HG03139 (cell line): ENCODE measurements at regions not wholly inside any gene's neighbourhood (a gene's known extent, or its start where the extent isn't known, plus 50 kb on each side); places are given as distances from the start of the nearest gene placed in this dataset.
"Not testable (repeated sequence)": the region's sequence is repeated elsewhere in the genome, so short reads cannot be mapped to it uniquely, and the experiment has no call there.

ENCODE experiments used
- ATAC-seq: cut with Tn5 transposase; IDR thresholded peaks from one replicate; pipeline ENCODE4 v1.9.1; 2021; ENCODE audit not compliant: unreplicated experiment

DNA sequence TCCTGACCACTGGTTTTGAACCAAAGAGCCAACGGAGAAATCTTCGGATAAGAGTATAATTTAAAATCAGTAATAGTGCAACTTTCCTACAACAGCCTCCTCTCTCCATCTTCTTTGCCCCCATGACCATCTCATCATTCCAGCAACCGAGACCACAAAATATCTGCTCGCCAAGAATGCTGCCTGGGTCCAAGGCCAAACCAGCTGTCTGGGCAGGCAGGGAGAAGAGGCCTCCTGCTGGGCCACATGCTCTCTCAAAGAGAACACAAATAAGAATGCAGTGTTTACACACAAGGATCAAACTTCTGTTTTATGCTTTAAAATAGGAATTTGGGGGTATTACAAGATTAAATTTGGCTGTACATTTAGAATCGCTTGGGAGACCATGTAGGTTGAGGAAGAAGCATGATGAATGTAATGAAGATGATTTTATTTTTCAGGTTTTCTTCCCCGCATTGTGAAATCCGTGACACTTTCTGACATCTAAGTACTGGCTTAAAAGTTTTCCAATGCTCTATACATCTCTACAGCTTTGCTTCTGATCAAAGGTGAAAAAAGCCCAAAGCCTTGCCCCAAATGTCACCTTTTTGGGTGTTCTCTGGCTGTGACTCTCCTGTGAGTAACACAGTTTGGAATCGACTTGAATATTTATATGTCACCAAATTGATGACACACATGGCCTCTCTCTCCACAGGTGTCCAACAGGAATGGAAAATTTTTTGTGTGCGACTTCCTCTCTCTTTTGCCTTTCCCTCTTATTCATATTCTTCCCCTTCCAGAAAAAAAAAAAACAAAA is 79.4 kb upstream of the PROKR2 start:
- ATAC-seq = no peak

DNA sequence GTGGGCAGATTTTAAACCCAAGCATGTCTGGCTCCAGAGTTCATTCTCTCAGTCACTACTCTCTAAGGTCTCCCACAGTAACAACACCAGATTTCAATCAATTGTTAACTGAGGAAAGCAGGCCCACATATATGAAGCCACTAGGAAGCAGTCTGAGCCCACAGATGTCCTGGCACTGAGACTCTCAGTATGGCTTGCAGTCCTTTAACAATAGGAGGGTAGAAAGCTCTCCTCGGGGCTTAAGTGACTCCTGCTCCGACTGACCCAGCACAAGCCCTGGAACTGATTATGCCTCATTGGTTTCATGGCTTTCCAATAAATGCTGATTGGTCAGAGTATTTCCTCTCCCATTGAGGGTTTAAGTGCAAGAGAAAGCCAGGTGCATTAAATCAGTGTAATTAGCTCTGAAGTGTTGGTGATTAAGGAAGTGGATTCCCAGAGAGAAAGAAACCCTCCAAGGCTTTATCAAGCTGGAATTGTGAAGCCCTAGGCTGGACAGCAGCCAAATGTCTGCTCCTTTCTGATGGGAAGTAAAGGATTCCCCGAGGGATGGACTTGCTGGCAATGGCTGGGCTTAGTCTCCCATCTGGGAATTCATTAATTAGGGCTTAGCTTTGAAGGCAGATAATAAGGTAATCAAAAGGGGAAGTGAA is 76.6 kb upstream of the PROKR2 start:
- no peak for ATAC-seq

DNA sequence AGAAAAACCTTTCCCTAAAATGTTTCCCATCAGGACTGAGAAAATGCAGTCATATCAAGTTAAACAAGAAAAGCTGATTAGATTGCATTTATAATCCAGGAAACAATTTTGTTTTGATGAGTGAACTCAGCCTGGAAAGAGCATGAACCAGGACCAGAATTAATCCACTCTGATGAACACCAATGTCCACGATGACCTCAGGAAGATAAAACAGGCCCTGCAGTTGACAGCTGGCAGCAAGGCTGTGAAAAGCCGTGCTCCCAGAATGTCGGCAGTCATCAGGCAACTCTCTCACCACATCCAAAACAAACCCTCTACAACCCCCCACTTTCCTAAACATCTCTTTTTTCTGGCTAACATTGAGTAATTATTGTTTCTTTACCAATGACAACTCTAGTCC is 74.0 kb upstream of the PROKR2 start:
- no peak for ATAC-seq

DNA sequence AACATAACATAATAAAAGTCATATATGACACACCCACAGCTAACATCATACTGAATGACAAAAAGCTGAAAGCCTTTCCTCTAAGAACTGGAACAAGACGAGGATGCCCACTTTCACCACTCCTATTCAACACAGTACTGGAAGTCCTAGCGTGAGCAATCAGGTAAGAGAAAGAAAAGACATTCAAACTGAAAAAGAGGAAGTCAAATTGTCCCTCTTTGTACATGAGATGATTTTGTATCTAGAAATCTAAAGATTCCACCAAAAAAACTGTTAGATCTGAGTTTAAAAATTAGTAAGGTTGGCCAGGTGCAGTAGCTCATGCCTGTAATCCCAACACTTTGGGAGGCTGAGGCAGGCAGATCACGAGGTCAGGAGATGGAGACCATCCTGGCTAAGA is 70.1 kb upstream of the PROKR2 start:
- not testable (repeated sequence) for ATAC-seq

DNA sequence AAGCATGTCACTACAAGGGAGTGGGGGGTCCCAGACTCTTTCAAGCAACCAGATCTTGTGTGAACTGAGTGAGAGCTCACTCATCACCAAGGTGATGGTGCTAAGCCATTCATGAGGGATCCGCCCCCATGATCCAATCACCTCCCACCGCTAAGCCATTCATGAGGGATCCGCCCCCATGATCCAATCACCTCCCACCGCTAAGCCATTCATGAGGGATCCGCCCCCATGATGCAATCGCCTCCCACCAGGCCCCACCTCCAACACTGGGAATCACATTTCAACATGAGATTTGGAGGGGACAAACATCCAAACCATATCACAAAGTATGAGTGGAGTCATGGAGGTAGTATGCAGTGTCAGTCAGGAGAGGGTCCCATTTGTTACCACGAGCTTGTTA is 64.8 kb upstream of the PROKR2 start:
- not testable (repeated sequence) for ATAC-seq

DNA sequence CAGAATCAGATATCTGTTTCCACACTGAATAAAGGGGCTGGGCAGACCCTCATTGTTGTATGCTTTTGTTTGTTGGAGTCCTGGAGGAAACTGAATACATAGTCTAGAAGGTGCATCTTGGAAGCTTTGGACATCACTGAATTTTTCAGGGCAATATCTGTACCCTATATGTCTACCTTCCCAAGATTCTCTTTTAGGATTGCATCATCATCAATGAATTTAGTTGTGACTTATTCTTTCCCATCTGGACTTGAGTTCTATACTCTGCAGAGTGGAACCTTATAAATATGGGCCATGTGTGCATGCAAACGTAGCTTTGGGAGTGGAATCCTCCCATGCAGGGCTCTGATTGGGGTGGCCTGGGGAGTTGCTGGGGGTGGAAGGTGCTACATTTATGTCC is 60.7 kb upstream of the PROKR2 start:
- no peak for ATAC-seq

DNA sequence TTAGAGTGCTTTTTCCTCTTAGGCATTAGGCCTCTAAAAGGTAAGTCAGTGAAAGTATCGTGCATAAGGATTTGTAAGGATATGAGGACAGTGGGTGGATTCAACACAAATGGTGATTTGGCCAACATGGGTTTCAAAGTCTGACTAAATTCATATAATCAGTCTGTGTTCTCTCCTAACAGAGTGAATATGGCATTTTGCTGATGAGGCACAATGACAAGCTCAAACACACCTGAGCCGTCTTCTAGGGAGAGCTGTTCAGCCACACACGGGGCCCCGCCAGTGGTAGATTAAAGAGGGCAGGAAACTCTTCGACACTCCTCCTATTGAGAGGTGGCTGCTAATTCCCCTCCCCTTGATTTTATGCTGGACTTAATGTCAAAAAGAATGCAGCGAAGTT is 59.5 kb upstream of the PROKR2 start:
- ATAC-seq = no peak

DNA sequence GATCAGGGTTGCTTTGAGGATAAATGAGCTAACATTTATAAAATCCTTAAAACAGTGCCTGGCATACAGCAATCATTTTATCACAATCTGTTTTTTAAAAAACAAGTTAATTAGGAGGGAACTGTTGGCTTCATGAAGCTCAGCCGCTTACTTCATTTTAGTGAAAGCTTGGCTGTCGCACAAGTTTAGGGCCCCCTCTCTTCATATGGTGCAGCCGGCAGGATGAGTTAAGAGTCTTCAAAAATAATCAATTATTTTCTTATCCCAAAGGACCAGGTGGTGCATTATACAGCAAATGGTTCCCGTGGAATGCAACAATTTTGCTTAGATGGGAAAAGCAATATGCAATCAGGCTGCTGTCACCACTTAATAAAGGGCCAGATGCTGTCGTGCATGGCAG is 57.4 kb upstream of the PROKR2 start:
- ATAC-seq = no peak

DNA sequence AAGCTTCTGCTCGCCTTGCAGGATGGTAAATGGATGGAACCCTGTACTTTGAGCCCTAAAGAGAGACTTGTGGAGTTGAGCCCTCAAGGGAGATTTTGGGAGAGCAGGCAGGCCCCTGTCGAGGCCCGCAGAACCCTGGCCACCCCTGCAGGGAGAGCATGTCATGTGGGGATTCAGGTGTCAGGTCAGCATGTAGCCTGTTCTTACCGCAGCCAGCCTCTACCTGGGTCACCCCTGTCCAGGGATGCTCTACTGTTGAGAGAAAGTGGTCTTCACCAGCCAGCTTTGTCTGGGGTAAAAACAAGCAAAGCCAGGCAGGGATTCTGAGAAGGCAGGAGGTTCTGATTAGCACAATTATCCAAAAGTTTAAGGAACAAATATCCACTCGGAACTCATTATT is 55.6 kb upstream of the PROKR2 start:
- ATAC-seq = no peak

DNA sequence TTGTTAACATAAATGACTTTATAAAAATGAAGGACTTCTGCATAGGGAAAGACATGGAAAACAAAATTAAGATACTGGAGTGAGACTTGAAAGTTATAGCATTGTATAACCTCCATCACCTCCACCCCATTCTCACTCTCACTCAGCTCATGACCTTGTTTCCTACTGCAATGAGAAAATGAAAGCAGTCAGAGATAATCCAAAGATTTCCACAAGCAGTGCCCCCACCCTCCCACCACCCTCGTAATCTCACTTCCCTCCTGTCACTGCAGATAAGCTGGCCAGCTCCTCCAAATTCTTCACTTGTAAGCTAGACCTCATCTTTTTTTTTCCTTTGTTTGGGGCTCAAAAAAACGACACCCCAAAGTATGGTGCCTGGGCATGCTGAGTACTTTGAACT is 52.9 kb upstream of the PROKR2 start:
- ATAC-seq = no peak
